ENCODE measurements at regions not wholly inside any gene's neighbourhood (a gene's known extent, or its start where the extent isn't known, plus 50 kb on each side); places are given as distances from the start of the nearest gene placed in this dataset.
"Not testable (repeated sequence)": the region's sequence is repeated elsewhere in the genome, so short reads cannot be mapped to it uniquely, and the experiment has no call there.

GRCh38 chr17:16857746-16858145 is 114.2 kb downstream of the TNFRSF13B start:
- TF ChIP-seq CTCF (IDR thresholded peaks at IDR 0.05; ENCODE audit: borderline replicate concordance, extremely low read depth, low read length, poor library complexity, severe bottlenecking); EZH2 (IDR thresholded peaks at IDR 0.05; ENCODE audit: borderline replicate concordance, low read depth, low read length, severe bottlenecking): not testable (repeated sequence)
